Thyroid gland (tissue), 4 donors: ENCODE measurements at regions not wholly inside any gene's neighbourhood (a gene's known extent, or its start where the extent isn't known, plus 50 kb on each side); places are given as distances from the start of the nearest gene placed in this dataset.

Experiments used
- DNase-seq, 2 donors: peaks; one replicate each; pipeline ENCODE4 v3.0.0-alpha.2; 2019
- H3K27ac ChIP-seq, 3 donors: fragments of 200-600 bp; sonication (generic); 1 replicate in 2 of 3; 2 replicates in 1 of 3; pipeline ENCODE4 v1.5.1; 2016 to 2019; ENCODE audit warnings: mild to moderate bottlenecking in 1 of 3, moderate library complexity in 1 of 3
- H3K27me3 ChIP-seq: fragments of 200-600 bp; sonication (generic); one replicate; pipeline ENCODE4 v1.5.1; 2019
- H3K36me3 ChIP-seq, 2 donors: fragments of 200-600 bp; sonication (generic); one replicate each; pipeline ENCODE4 v1.5.1; 2016 to 2019
- H3K4me1 ChIP-seq, 2 donors: fragments of 200-600 bp; sonication (generic); one replicate each; pipeline ENCODE4 v1.5.1; 2017 to 2019
- H3K4me3 ChIP-seq, 3 donors: fragments of 200-600 bp; sonication (generic); replicated peaks in 1 of 3; 1 replicate in 2 of 3; 2 replicates in 1 of 3; pipeline ENCODE4 v1.5.1; 2016; ENCODE audit warnings: mild to moderate bottlenecking in 1 of 3
- H3K9me3 ChIP-seq: fragments of 200-600 bp; sonication (generic); one replicate; pipeline ENCODE4 v1.5.1; 2017
- POLR2A ChIP-seq, 2 donors: fragments of 450-650 bp; IDR thresholded peaks; one replicate each; pipeline ENCODE4 v1.6.1; 2017; ENCODE audit warnings: antibody characterized with exemption in 2 of 2, mild to moderate bottlenecking in 2 of 2, moderate library complexity in 1 of 2
- WGBS, 2 donors: methylation state at CpG; one replicate each; pipeline ENCODE4 v1.1.5; 2017; 5-methylcytosine and 5-hydroxymethylcytosine counted together
- intact Hi-C: fragments of 100-400 bp; cut with DNase I; formaldehyde crosslinking; loops from one replicate; pipeline ENCODE4 v1.15.1; 2023
- TF ChIP-seq, protein P1 (sequence below), 6 experiments: fragments of 200-600 bp in 3 of 6; fragments of 450-650 bp in 3 of 6; sonication (generic) in 3 of 6; IDR thresholded peaks; one replicate each; pipeline ENCODE4 v1.5.1; 2016 to 2019; ENCODE audit warnings: antibody characterized with exemption in 6 of 6, mild to moderate bottlenecking in 2 of 6, inconsistent platforms in 1 of 6, moderate library complexity in 1 of 6

DNA sequence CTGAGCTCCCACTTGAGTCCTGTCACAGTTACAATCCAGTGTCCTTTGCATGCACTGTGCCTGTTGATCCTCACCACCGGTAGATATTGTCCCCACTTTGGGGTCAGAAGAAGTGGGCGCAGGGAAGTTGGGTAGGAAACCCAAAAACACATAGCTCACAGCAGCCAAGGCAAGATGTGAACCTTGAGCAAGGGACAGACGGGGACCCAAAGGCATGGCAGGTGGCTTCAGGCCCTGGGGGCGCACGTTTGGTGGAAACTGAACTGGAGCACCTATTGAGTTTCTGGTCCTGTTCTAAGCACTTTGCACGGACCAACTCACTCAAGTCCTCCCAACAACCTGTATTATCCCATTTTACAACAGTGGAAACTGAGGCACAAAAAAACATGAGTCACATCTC, 82.8 kb upstream of the ZNF716 start:
- Histone ChIP-seq H3K27ac (no peak overlapping the region), H3K27me3 (no peaks in the 10 kb centered on the region), H3K9me3 (no peaks in the 10 kb centered on the region), H3K4me1 (no peaks in the 10 kb centered on the region), H3K36me3 (no peaks in the 10 kb centered on the region), H3K4me3 (no peak overlapping the region)
- no peak for DNase-seq
- intact Hi-C loops, result no loop called here
- no peak for TF ChIP-seq POLR2A (IDR thresholded peaks at IDR 0.05)
- TF ChIP-seq, protein P1, sequence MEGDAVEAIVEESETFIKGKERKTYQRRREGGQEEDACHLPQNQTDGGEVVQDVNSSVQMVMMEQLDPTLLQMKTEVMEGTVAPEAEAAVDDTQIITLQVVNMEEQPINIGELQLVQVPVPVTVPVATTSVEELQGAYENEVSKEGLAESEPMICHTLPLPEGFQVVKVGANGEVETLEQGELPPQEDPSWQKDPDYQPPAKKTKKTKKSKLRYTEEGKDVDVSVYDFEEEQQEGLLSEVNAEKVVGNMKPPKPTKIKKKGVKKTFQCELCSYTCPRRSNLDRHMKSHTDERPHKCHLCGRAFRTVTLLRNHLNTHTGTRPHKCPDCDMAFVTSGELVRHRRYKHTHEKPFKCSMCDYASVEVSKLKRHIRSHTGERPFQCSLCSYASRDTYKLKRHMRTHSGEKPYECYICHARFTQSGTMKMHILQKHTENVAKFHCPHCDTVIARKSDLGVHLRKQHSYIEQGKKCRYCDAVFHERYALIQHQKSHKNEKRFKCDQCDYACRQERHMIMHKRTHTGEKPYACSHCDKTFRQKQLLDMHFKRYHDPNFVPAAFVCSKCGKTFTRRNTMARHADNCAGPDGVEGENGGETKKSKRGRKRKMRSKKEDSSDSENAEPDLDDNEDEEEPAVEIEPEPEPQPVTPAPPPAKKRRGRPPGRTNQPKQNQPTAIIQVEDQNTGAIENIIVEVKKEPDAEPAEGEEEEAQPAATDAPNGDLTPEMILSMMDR (IDR thresholded peaks at IDR 0.05), result no peak
- WGBS, 2 donors, result 80 to 89% methylated on average over 4 to 6 of the region's 6 CpGs

DNA sequence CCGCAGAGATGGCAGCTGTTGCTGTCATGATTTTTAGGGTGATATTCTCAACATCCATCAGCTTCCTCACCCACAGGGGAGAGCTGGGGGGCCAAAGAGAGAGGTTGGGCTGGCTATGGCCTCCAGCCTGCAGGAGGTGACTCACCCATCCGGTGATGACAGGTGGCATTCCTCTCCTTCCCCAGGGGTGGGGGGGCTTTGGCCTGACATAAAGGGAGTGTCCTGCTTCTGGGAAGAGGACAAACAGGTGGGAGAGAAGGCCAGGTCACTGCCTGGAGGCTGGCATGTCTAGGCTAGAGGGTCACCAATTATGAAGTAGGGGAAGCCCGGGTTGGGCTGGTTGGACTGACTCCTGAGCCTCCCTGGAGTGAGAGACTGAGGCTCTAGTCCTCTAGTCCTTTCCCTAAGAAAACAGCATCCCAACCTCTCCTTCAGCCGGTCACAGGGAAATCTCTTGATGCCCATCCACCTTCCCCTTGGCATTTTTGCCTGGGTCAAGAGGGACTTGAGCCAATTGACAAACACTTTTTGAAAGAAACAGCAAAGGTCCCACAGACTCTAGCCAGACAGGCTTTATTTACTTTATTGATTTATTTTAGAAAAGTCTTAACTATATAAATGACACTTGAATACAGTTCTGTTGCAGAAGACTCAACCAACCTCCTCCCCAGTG, 79.8 kb upstream of the ZNF716 start:
- H3K4me1 ChIP-seq, result no peaks in the 10 kb centered on the region
- TF ChIP-seq, protein P1 (IDR thresholded peaks at IDR 0.05), result no peak
- TF ChIP-seq POLR2A (IDR thresholded peaks at IDR 0.05), result no peak
- WGBS, 2 donors, result 84 to 91% methylated on average over 4 of the region's 4 CpGs
- no peaks in the 10 kb centered on the region for H3K36me3 ChIP-seq
- intact Hi-C loops, result no loop called here
- no peak overlapping the region for H3K27ac ChIP-seq
- no peaks in the 10 kb centered on the region for H3K27me3 ChIP-seq
- H3K4me3 ChIP-seq, result no peak overlapping the region
- no peak for DNase-seq
- no peaks in the 10 kb centered on the region for H3K9me3 ChIP-seq

DNA sequence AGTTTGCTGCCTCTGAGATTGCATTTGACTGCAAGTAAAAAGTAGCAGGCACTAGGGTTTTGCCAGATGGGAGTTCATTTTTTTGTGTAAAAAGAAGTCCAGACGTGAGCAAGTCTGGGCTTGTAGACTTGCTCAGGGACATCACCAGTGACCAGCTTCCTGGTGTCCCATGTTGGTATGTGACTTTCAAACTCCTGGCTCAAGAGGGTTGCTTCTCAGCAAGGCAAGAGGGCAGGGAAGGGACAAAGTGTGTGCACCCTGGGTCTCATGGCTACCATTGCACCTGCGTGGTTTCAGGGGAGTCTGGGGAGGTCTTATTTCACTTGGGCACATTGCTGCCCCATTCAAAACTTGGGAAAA, 79.3 kb upstream of the ZNF716 start:
- 73 to 76% methylated on average over 2 of the region's 2 CpGs for WGBS, 2 donors
- DNase-seq, result no peak
- Histone ChIP-seq H3K27ac (no peak overlapping the region), H3K36me3 (no peaks in the 10 kb centered on the region), H3K27me3 (no peaks in the 10 kb centered on the region), H3K4me1 (no peaks in the 10 kb centered on the region), H3K4me3 (no peak overlapping the region), H3K9me3 (no peaks in the 10 kb centered on the region)
- intact Hi-C loops, result no loop called here
- TF ChIP-seq, protein P1 (IDR thresholded peaks at IDR 0.05), result no peak
- TF ChIP-seq POLR2A (IDR thresholded peaks at IDR 0.05), result no peak

DNA sequence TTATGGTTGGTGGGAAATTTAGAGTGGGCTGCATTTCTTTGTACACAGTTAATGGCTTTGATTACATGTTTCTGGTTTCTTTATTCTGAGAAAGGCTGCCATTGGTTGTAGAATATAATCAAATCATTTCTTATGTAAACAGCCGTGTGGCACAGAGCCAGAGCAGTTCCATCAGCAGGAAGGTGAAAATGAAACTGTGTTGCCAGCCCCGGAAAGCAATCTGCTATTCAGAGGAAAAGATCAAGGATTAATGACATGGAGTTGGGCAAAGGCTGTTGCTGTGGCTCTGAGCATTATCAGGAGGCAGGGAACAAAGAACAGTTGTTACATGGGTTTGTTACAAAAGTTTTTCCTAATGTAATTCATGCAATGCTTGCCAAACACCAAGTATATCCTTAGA, 74.2 kb upstream of the ZNF716 start:
- Histone ChIP-seq H3K4me3 (no peak overlapping the region), H3K9me3 (no peaks in the 10 kb centered on the region), H3K36me3 (no peaks in the 10 kb centered on the region), H3K27me3 (no peaks in the 10 kb centered on the region), H3K4me1 (no peaks in the 10 kb centered on the region), H3K27ac (no peak overlapping the region)
- TF ChIP-seq POLR2A (IDR thresholded peaks at IDR 0.05), result no peak
- TF ChIP-seq, protein P1 (IDR thresholded peaks at IDR 0.05), result no peak
- WGBS, 2 donors, result 55 to 63% methylated on average over 2 of the region's 2 CpGs
- intact Hi-C loops, result no loop called here
- no peak for DNase-seq

DNA sequence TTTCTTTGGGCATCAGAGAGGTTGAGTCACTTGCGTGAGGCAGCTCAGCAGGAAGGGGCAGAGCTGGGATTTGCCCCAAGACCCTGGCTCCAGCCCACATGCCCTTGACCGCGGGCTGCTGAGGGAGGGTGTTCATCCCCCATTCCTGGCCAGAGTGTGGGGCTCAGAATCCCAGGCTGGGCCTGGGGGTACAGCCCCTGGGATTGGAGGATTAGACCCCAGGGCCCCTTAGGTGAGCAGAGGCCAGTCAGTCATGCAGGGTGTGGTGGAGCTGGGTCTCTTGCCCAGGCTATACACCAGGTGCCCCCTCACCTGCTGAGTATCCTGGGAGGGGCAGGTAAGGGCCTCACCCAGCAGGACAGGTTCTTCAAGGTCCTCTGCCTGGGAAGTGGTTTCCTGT, 68.4 kb upstream of the ZNF716 start:
- Histone ChIP-seq H3K36me3 (no peaks in the 10 kb centered on the region), H3K4me1 (no peaks in the 10 kb centered on the region), H3K27me3 (no peaks in the 10 kb centered on the region), H3K27ac (no peak overlapping the region), H3K4me3 (no peak overlapping the region), H3K9me3 (no peaks in the 10 kb centered on the region)
- WGBS, 2 donors, result 92 to 100% methylated on average over 2 of the region's 3 CpGs
- intact Hi-C loops, result no loop called here
- no peak for DNase-seq
- TF ChIP-seq, protein P1 (IDR thresholded peaks at IDR 0.05), result no peak
- TF ChIP-seq POLR2A (IDR thresholded peaks at IDR 0.05), result no peak
